ENCODE measurements at regions not wholly inside any gene's neighbourhood (a gene's known extent, or its start where the extent isn't known, plus 50 kb on each side); places are given as distances from the start of the nearest gene placed in this dataset.

GRCh38 chr12:124713436-124714082 lies 146.1 kb upstream of the NCOR2 start (continued):
- TF ChIP-seq NFE2L2 (IDR thresholded peaks at IDR 0.05; ENCODE audit: low read depth, low read length), result no peak

- H2AK5ac ChIP-seq (ENCODE audit: low read depth, low read length), result peak overlapping the region; percentile 25; the same call in 1 of the 2 replicates
- no peaks in the 10 kb centered on the region for H4K20me1 ChIP-seq (ENCODE audit: insufficient read depth, low read length)
- DNase-seq (no peak), ATAC-seq (ENCODE audit: low read depth) (no peak)
- peak overlapping the region; percentile 39 for H2AK9ac ChIP-seq (replicated peaks; ENCODE audit: low read depth, low read length, poor library complexity)
- H2AFZ ChIP-seq (replicated peaks; ENCODE audit: low read length, poor library complexity), result peak overlapping the region; percentile 93
- peak overlapping the region; percentile 32; the same call in 1 of the 2 replicates for H4K5ac ChIP-seq (ENCODE audit: low read depth, low read length)
- no peaks in the 10 kb centered on the region for H3K27me3 ChIP-seq (ENCODE audit: control insufficient read depth, insufficient read depth, low read length)
- no peaks in the 10 kb centered on the region for H3K79me1 ChIP-seq (ENCODE audit: low read depth in 1 of 2, low read length in 2 of 2)
- no peaks in the 10 kb centered on the region for H3K36me3 ChIP-seq (ENCODE audit: control insufficient read depth, insufficient read depth, low read length)
- H3K4ac ChIP-seq (ENCODE audit: low read depth, low read length), result peak overlapping the region; percentile 80
- no peak overlapping the region; the same call in 1 of the 2 replicates for H3K27ac ChIP-seq (ENCODE audit: insufficient read depth, low read length)
- H3K4me1 ChIP-seq (ENCODE audit: control insufficient read depth, insufficient read depth, low read length), result peaks cover 10% of the 10 kb centered on the region
- 82% methylated on average over 10 of the region's 14 CpGs; no CpG with 5 or more reads in 1 of the 2 experiments for WGBS, 2 experiments (ENCODE audit: extremely low coverage in 2 of 2, insufficient read length in 1 of 2)
- peak overlapping the region; percentile 86 for H2BK20ac ChIP-seq (ENCODE audit: low read depth, low read length)
- peak overlapping the region; percentile 19; the same call in 1 of the 2 replicates for H4K91ac ChIP-seq (ENCODE audit: insufficient read depth, low read depth, low read length)
- H3K9me1 ChIP-seq (ENCODE audit: insufficient read depth, low read length), result no peaks in the 10 kb centered on the region; the same call in 1 of the 2 replicates
- peak overlapping the region; percentile 81 for H3K14ac ChIP-seq (replicated peaks; ENCODE audit: low read depth, low read length)
- no peak overlapping the region for H3K23ac ChIP-seq (ENCODE audit: low read depth, low read length)
- intact Hi-C loops (cut with micrococcal nuclease) (no loop called here), dilution Hi-C loops (cut with HindIII; ENCODE audit: low sequenced_read_pairs, unreplicated experiment) (no loop called here), in situ Hi-C loops (cut with MboI; ENCODE audit: low sequenced_read_pairs) (no loop called here)
- ChIA-PET POLR2A (ENCODE audit: unreplicated experiment) (no interaction called here), CTCF (no interaction called here)
- peak overlapping the region; percentile 92 for H2BK120ac ChIP-seq (ENCODE audit: low read depth, low read length)
- H3K18ac ChIP-seq (ENCODE audit: low read depth, low read length), result peak overlapping the region; percentile 67
- no peak overlapping the region for H3K4me3 ChIP-seq (ENCODE audit: insufficient read depth, low read depth, low read length)
- H3K9ac ChIP-seq (ENCODE audit: low read depth, low read length), result no peak overlapping the region
- H3K9me3 ChIP-seq (ENCODE audit: control insufficient read depth, insufficient read depth, low read length), result no peaks in the 10 kb centered on the region
- peak overlapping the region; percentile 21; the same call in 2 of the 3 replicates for H2BK15ac ChIP-seq (ENCODE audit: low read depth, low read length)
- BruUV-seq (replicated peaks), result no TSS peak
- peak overlapping the region; percentile 53 for H2BK5ac ChIP-seq (ENCODE audit: low read depth, low read length, poor library complexity, severe bottlenecking)
- H3K56ac ChIP-seq (ENCODE audit: extremely low read depth, insufficient read depth, low read length), result no peak overlapping the region
- peak overlapping the region in 1 of 2 experiments; percentile 90; a peak in 2 of 4 replicates for H4K8ac ChIP-seq (ENCODE audit: low read depth in 2 of 2, low read length in 2 of 2)
- H3K4me2 ChIP-seq (ENCODE audit: low read depth, low read length), result no peak overlapping the region
- no peak for TF ChIP-seq MAFK (IDR thresholded peaks at IDR 0.05; ENCODE audit: low read depth, low read length)
- no peak for TF ChIP-seq MAZ (IDR thresholded peaks at IDR 0.05; ENCODE audit: borderline replicate concordance, low read depth, low read length)
- no peak for TF ChIP-seq USF2 (IDR thresholded peaks at IDR 0.05; ENCODE audit: low read depth, low read length)
- TF ChIP-seq CEBPB (IDR thresholded peaks at IDR 0.05; ENCODE audit: low read depth, low read length), result no peak
- TF ChIP-seq NFE2L2 (IDR thresholded peaks at IDR 0.05; ENCODE audit: low read depth, low read length), result no peak
- no peak for TF ChIP-seq SMC3 (IDR thresholded peaks at IDR 0.05; ENCODE audit: low read depth, low read length)
- no peak for TF ChIP-seq POLR2A (IDR thresholded peaks at IDR 0.05; ENCODE audit: low read depth, low read length)
- no peak for TF ChIP-seq FOS (IDR thresholded peaks at IDR 0.05; ENCODE audit: low read depth, low read length)
- TF ChIP-seq RAD21 (IDR thresholded peaks at IDR 0.05; ENCODE audit: low read length), result no peak
- no peak for TF ChIP-seq ELK1 (IDR thresholded peaks at IDR 0.05; ENCODE audit: borderline replicate concordance, low read depth, low read length)
- TF ChIP-seq RCOR1 (IDR thresholded peaks at IDR 0.05; ENCODE audit: insufficient replicate concordance, low read length), result no peak
- TF ChIP-seq BHLHE40 (IDR thresholded peaks at IDR 0.05; ENCODE audit: low read depth, low read length), result no peak
- TF ChIP-seq MXI1 (IDR thresholded peaks at IDR 0.05; ENCODE audit: borderline replicate concordance, low read depth, low read length), result no peak
- no peak for TF ChIP-seq RFX5 (IDR thresholded peaks at IDR 0.05; ENCODE audit: low read depth, low read length)
Measured at GRCh38 chr12:124713041-124713435, 145.6 kb upstream of the NCOR2 start.

Measured in IMR-90 (cell line).